ENCODE measurements at regions not wholly inside any gene's neighbourhood (a gene's known extent, or its start where the extent isn't known, plus 50 kb on each side); places are given as distances from the start of the nearest gene placed in this dataset.

GRCh38 chr12:18207266-18207665 is 54.1 kb upstream of the PIK3C2G start:
- Mint-ChIP-seq H3K27ac (no peak overlapping the region), H3K4me1 (ENCODE audit: low read depth) (no peaks in the 10 kb centered on the region), H3K9me3 (no peaks in the 10 kb centered on the region), H3K27me3 (ENCODE audit: insufficient read depth) (peaks cover 6% of the 10 kb centered on the region; the same call in 1 of the 2 replicates), H3K36me3 (ENCODE audit: low read depth) (no peaks in the 10 kb centered on the region), H3K4me3 (no peak overlapping the region)
- no peak for DNase-seq
- TF ChIP-seq CTCF (IDR thresholded peaks at IDR 0.05), result no peak

GRCh38 chr12:18206198-18206597 is 55.1 kb upstream of the PIK3C2G start:
- Mint-ChIP-seq H3K4me3 (no peak overlapping the region), H3K27me3 (ENCODE audit: insufficient read depth) (peaks cover 6% of the 10 kb centered on the region; the same call in 1 of the 2 replicates), H3K9me3 (no peaks in the 10 kb centered on the region), H3K36me3 (ENCODE audit: low read depth) (no peaks in the 10 kb centered on the region), H3K4me1 (ENCODE audit: low read depth) (no peaks in the 10 kb centered on the region), H3K27ac (no peak overlapping the region)
- no peak for TF ChIP-seq CTCF (IDR thresholded peaks at IDR 0.05)
- DNase-seq, result no peak

GRCh38 chr12:18204053-18204452 is 57.3 kb upstream of the PIK3C2G start:
- TF ChIP-seq CTCF (IDR thresholded peaks at IDR 0.05), result no peak
- Mint-ChIP-seq H3K9me3 (no peaks in the 10 kb centered on the region), H3K4me1 (ENCODE audit: low read depth) (no peaks in the 10 kb centered on the region), H3K36me3 (ENCODE audit: low read depth) (no peaks in the 10 kb centered on the region), H3K27me3 (ENCODE audit: insufficient read depth) (peaks cover 5% of the 10 kb centered on the region; the same call in 1 of the 2 replicates), H3K4me3 (no peak overlapping the region), H3K27ac (no peak overlapping the region)
- DNase-seq, result no peak

GRCh38 chr12:18192119-18192518 is 69.2 kb upstream of the PIK3C2G start:
- peaks cover 2% of the 10 kb centered on the region; the same call in 1 of the 2 replicates for H3K27me3 Mint-ChIP-seq (ENCODE audit: insufficient read depth)
- H3K4me1 Mint-ChIP-seq (ENCODE audit: low read depth), result no peaks in the 10 kb centered on the region
- no peak overlapping the region for H3K27ac Mint-ChIP-seq
- H3K4me3 Mint-ChIP-seq, result no peak overlapping the region
- peaks cover 10% of the 10 kb centered on the region; the same call in 1 of the 2 replicates for H3K9me3 Mint-ChIP-seq
- TF ChIP-seq CTCF (IDR thresholded peaks at IDR 0.05), result no peak
- H3K36me3 Mint-ChIP-seq (ENCODE audit: low read depth), result no peaks in the 10 kb centered on the region
- no peak for DNase-seq

- no peaks in the 10 kb centered on the region for H3K9me3 Mint-ChIP-seq
- no peaks in the 10 kb centered on the region for H3K27me3 Mint-ChIP-seq (ENCODE audit: insufficient read depth)
- H3K36me3 Mint-ChIP-seq (ENCODE audit: low read depth), result no peaks in the 10 kb centered on the region
- DNase-seq, result no peak
- TF ChIP-seq CTCF (IDR thresholded peaks at IDR 0.05), result no peak
- H3K4me3 Mint-ChIP-seq, result no peak overlapping the region
- no peaks in the 10 kb centered on the region for H3K4me1 Mint-ChIP-seq (ENCODE audit: low read depth)
- no peak overlapping the region for H3K27ac Mint-ChIP-seq
Measured at GRCh38 chr12:18183141-18183540, 78.2 kb upstream of the PIK3C2G start.

GRCh38 chr12:18171571-18171970 is 81.6 kb upstream of the RERGL start:
- no peaks in the 10 kb centered on the region for H3K36me3 Mint-ChIP-seq (ENCODE audit: low read depth)
- H3K4me1 Mint-ChIP-seq (ENCODE audit: low read depth), result no peaks in the 10 kb centered on the region
- H3K4me3 Mint-ChIP-seq, result no peak overlapping the region
- no peak overlapping the region for H3K27ac Mint-ChIP-seq
- H3K27me3 Mint-ChIP-seq (ENCODE audit: insufficient read depth), result peaks cover 5% of the 10 kb centered on the region
- TF ChIP-seq CTCF (IDR thresholded peaks at IDR 0.05), result no peak
- DNase-seq, result no peak
- no peaks in the 10 kb centered on the region for H3K9me3 Mint-ChIP-seq
